Skin epidermis (tissue), 12 donors: ENCODE measurements at regions not wholly inside any gene's neighbourhood (a gene's known extent, or its start where the extent isn't known, plus 50 kb on each side); places are given as distances from the start of the nearest gene placed in this dataset.
A peak's percentile ranks its signal among the peaks of the same experiment; 100 is the strongest.

Experiments used
- H3K27ac ChIP-seq, 21 experiments: fragments of 200-600 bp; sonication (generic) in 11 of 21; one replicate each; pipeline ENCODE4 v1.5.0; 2020; ENCODE audit warnings: mild to moderate bottlenecking in 3 of 21, inconsistent platforms in 2 of 21, moderate library complexity in 2 of 21
- H3K4me3 ChIP-seq, 7 experiments: fragments of 200-600 bp; sonication (generic) in 2 of 7; one replicate each; pipeline ENCODE4 v1.5.0; 2020; ENCODE audit warnings: inconsistent platforms in 2 of 7, mild to moderate bottlenecking in 2 of 7, moderate library complexity in 1 of 7

DNA sequence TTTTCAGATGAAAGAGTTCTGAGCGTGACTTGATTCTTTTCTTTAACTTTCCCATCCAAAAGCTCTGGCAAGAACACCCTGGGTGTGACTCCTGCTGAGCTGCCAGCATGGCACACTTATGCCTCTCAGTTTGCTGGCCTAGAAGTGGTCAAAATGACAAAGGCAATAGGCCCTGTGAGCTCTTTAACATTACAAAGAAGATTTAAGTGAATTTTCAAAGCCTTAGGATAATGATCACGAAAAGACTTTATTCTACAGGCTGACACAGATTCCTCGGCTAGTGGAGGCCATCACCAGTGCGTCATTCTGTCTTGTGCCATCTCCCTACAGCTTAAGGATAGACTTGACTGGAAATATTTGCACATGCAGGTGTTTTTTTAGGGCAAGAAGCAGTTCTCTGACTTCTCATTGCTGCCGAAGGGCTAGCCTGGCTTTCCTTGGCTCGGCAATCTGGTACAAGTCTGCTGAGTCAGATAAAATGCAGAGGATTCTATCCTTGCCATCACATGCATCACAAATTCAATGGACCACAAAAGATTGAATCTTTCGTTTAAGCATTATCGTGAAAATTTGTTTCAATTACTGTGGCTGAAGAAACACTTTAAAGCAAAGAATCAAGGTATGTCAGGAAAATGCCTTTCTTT, 311.5 kb downstream of the COX7C start:
- H3K27ac ChIP-seq, result no peak overlapping the region
- H3K4me3 ChIP-seq, result no peak overlapping the region

DNA sequence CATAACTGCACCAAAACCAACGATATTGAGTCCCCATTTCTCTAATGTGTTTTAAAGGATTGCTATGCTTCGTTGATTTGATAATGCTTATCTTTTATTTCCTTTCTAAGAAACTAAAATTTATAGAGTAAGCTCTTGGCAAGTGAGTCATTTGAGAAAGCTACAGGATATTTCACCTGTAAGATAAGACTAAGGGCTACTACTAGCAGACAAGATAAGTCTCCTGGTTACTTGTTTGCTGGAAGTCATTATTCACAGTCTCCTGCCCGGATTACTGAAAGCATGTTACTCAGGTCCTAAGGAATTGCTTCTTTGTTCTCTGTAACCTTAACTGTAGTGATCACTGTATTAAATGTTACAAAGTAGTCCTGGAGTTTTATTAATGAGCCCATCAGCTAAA, 315.9 kb upstream of the RASA1 start:
- H3K27ac ChIP-seq, result no peak overlapping the region
- H3K4me3 ChIP-seq, result no peak overlapping the region

DNA sequence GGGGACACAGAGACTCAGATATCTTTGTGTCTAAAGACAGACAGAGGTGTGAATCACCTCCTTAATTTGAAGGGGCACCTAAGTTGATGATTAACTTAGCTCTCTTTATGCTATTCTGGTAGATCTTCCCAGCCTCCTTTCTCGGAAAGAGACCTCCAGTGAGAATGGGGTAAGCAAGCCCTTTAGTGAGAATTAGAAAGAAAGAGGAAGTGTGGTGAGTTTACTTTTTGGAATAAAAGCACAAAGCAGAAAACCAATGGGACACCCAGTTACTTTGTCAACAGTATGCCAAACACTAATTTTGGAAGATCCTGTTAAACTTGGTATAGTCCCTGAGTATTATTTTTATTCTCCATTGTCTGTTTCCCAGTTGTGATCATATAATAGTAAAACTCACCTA, 302.8 kb upstream of the RASA1 start:
- H3K4me3 ChIP-seq, result no peak overlapping the region
- no peak overlapping the region for H3K27ac ChIP-seq

DNA sequence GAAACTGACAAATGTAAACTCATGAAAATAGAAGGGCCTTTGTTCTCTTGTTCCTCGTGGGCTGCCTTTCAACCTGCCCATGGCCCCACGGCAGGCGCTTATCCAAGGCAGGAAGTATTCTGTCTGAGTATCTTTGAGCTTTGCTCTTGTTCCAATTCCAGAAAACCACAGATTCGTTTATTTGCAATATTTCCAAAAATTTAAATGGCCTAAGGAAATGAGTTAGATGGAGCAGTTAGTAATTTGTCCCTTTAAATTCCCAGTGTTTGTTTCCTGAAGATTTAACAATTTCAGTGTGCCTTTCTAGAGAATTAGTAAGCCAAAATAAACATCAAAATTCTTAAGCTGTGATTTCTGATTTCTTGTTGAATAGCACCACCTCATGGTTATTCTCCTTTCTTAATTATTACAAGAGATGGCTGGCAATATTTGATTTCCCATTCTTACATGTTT, 299.4 kb upstream of the RASA1 start:
- H3K27ac ChIP-seq, result no peak overlapping the region
- no peak overlapping the region for H3K4me3 ChIP-seq

DNA sequence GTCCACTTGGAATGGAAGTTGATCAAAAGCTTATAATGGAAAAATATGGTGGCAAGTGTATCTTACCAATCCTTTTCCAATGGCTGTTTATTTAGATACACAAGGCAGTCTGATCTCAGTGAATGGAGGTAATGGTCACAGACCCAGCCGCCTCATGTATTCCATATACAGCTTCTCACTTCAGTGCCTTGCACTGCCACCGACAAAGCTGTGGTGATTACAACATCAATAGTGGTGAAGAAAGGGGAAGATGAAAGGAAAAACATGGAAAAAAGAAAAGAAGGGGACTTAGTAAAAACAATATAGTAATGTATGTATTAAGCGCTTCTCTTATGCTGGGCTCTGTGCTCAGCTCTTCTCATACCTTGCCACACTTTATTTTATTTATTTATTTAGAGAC, 297.3 kb upstream of the RASA1 start:
- no peak overlapping the region for H3K27ac ChIP-seq
- H3K4me3 ChIP-seq, result no peak overlapping the region

DNA sequence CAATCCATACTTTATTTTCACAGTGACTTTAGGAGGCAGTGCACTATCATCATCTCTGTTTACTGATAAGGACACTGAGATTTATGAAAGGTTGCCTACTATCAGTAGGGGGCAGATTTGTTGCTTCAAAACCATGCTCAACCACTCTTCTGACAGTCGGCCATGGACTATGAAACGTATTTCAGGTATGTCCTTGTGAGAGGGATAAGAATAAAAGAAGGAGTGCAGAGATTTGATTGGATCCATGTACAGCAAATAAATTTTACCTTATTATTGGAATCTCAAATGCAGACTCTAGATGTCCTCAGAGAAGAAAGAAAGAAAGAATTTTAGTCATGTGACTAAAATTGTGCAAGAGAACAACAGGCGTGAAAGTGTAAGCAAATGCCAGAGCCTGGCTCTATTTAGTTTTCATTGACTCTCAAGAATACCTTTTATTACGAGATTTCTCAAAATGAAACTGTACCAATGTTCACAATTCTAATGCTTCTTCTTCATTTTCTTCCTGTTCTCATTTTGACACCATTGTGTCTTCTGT, 296.6 kb upstream of the RASA1 start:
- Histone ChIP-seq H3K27ac (no peak overlapping the region), H3K4me3 (no peak overlapping the region)

DNA sequence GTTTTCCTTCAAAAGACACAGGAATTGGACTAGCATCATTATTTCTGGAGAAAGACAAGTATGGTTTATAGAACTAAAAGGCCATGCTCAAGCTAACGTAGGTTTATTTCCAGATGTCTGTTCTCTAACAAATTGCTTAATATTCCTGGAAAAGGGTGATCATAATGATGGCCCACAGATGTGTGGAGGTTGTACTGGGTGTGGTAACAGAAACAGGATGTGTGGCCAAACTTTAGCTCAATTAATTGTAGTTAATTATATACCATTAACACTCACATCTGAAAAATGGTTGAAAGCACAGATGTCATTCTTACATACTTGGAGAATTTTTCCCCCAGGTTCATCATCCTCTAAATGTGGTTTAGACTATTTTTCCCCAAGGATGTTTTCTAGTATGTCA, 292.7 kb upstream of the RASA1 start:
- H3K27ac ChIP-seq, result no peak overlapping the region
- no peak overlapping the region for H3K4me3 ChIP-seq

DNA sequence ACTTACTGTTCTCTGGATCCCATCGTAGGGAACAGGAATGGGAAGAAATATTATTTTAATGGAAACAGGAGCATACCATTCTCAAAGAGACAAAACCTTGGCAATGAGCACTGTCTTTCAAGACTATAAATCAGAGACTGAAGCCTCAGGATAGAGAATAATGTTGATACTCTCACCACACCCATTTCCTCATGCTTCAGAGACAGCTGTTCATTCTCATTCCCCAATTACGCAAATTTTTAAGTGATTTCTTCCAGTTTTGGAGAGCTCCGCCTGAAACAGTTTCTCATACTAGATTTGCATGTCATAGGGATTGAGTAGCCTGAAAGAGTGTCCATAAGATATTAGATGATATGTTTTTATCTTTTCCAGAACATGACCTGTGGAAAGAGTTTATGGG, 290.5 kb upstream of the RASA1 start:
- Histone ChIP-seq H3K4me3 (no peak overlapping the region), H3K27ac (no peak overlapping the region)

DNA sequence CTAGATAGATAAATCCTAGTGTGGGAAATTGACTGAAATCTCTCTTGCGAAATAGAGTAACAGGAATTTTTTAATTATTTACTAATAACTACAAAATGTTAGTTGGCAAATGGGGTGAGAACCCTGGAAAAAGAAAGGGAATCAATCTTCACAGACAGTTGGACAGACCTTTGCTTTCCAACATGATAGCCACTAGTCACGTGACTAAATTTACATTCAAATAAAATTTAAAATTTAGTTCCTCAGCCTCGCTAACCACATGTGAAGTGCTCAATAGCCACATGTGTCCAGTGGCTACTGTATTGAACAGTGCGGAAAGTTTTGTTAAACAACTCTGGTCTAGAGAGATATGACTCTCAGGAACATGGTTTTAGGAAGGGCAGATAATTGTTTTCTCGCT, 289.9 kb upstream of the RASA1 start:
- Histone ChIP-seq H3K27ac (no peak overlapping the region), H3K4me3 (no peak overlapping the region)

DNA sequence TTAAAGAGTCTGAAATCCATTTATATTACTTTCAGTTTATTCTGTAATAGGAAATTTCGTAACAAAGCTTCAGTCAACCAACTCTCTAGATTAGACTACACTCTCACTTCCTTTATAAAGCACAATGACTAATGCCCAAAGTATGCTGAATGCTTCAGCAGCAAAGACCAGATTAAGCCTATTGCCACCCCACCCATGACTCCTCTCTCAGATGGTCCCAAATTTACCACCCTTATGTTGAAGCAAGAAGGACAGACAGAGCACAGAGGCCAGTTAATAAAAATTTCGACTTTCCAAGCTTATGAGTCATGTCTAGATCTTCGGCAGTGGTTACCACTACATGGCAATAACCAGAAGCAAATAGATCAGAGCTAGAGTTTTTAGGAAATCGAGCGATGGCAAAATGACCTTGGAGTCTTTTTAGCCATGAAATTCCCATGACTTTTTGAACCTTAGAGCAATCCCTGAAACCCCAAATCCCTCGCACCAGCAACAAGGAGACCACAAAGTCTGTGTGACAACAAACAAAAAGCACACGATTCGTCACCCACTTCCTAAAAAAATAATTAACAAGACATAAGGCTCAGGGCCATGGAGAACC, 287.8 kb upstream of the RASA1 start:
- Histone ChIP-seq H3K4me3 (no peak overlapping the region), H3K27ac (peak overlapping the region in 5 of 21 experiments; percentile 4 to 56 (median 33))

DNA sequence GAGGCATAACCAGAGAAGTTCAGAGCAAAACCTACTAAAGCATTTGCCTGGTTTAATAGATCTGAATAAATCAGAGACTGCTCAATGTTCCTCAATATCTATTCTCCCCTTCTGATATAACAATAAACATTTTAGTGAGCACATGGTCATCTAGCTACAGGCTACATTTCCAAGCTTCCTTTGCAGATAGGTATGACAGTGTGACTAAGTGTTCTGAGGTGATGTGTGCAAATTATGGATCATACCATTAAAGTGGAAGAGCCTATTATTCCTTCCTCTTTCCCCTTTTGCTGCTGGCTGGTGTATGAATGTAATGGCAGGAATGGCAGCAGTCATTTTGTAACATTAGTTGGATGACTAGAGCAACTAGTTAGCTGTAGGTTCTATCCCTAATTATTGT, 285.8 kb upstream of the RASA1 start:
- H3K4me3 ChIP-seq, result no peak overlapping the region
- H3K27ac ChIP-seq, result no peak overlapping the region

DNA sequence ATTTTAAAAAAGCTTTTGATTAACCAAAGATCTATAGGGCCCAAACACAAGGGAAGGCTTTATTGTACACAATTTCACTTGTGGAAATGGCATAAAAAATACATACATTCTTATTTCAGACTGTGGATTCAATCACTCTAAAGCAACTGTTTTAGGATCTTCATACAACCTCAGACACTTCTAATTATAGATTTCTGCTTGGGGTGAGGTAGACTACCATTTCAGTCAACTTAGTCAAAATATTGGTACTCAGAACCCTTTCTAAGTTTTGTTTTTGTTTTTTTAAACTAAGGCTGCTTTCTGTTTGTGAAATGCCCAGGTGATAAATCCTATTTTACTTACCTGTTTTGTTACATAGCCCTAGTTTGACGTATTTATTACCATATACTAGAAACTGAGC, 284.5 kb upstream of the RASA1 start:
- Histone ChIP-seq H3K27ac (no peak overlapping the region), H3K4me3 (no peak overlapping the region)

DNA sequence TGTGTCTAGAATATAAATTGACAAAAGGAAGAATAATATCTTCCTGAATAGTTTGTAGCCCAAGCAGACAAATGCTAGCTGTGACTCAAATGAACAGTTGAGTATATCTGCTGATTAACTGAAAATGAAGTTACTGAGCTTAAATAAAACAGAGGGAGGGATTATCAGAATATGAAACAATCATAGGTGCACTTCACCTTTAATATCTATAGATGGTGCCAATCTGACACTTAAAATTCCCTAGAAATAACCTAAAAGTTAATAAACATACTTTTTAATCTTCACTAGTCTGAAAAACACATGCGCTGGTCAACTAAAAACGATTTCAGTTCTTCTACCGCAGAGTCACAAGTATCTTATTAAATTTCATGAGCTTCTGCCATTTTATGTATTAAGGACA, 280.8 kb upstream of the RASA1 start:
- H3K4me3 ChIP-seq, result no peak overlapping the region
- H3K27ac ChIP-seq, result no peak overlapping the region

DNA sequence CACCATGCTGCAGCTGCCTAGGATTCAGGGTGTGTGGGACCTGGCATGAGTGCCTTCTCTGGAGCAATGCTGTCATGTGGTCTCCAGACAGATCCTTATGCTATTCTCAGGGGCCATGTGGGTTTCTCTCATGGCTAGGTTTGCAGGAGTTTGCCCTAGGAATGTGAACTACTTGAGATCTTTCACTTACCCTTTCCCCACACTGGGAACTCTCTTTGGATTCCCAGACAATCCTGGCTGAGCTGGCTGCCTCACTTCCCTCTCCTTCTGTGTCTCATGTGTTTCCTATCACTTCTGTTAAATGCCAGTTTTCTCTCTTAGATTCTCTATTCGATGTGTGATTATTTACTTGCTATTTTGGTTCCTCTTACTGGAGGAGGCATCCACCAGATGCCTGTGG, 270.2 kb upstream of the RASA1 start:
- H3K27ac ChIP-seq, result no peak overlapping the region
- H3K4me3 ChIP-seq, result no peak overlapping the region

DNA sequence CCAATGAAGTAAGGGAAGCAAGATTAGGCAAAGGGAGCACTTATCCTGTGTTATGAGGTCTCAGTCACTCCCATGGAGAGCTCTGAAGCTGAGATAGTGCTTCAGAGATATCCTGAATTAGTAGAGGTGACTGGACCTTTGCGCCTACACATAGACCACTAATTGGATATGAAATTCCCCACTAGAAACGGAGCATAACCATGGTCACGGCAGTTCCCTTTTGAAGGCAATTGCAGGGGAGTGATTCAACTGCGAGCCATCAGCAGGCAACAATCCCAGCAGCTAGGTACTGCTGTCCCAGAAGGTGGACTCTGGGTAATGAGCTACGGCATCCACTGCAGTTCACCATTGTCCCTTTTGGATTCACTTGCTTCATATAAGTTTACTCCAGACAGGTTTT, 267.7 kb upstream of the RASA1 start:
- no peak overlapping the region for H3K4me3 ChIP-seq
- H3K27ac ChIP-seq, result no peak overlapping the region

DNA sequence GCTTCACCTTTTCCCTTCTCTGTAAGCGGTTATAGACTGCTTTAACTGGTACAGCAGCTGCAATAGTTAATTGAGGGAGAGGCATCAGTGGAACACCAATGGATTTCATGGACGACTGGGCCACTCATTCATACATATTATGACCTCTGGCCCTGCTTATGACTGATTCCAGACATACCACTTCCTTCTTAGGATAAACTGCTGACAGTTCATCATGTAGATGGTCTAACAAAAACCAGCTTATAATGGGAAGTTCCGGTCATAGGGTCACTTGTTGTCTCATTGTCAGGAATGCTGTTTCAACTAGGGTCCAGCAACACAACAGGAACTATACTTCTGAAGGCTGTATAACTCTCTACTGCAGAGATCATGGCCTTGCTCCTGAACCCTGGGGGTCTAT, 265.2 kb upstream of the RASA1 start:
- Histone ChIP-seq H3K4me3 (no peak overlapping the region), H3K27ac (peak overlapping the region in 1 of 21 experiments; percentile 34)

DNA sequence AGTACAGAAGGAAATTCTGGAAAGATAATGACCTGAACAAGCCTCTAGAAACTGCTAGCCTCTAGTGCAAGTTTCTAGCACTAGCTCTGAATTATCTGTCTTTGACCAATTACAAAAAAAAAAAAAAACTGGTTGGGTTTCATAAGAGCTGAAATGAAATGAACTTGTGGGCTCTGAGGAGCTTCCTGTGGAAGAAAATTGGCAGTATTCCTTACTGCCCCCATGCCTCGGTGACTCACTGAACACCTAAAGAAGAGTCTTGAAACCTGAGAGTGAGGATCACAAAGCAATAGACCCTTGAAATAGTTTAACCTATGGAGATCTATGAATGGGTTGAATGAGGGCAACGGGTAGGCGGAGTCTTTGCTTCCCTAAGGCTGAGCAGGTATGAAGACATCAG, 263.6 kb upstream of the RASA1 start:
- H3K27ac ChIP-seq, result no peak overlapping the region
- no peak overlapping the region for H3K4me3 ChIP-seq

DNA sequence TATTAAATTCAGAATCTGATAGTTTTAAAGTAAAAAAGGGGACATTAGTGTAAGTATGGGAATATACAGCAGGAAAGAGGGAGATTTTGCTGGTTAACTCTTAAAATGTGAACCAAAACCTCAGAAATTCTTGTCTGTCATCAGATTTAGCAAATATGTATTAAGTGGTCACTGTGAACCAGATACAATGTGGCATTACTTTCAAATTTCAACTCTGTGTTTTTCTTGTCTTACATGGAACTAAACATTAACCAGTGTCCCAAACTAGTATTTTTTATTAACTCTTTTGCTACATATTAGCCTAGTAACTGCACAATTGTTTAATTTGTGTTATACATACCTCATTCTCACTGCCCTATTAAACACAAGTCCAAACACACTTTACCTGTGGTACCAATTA, 259.9 kb upstream of the RASA1 start:
- Histone ChIP-seq H3K27ac (no peak overlapping the region), H3K4me3 (no peak overlapping the region)

DNA sequence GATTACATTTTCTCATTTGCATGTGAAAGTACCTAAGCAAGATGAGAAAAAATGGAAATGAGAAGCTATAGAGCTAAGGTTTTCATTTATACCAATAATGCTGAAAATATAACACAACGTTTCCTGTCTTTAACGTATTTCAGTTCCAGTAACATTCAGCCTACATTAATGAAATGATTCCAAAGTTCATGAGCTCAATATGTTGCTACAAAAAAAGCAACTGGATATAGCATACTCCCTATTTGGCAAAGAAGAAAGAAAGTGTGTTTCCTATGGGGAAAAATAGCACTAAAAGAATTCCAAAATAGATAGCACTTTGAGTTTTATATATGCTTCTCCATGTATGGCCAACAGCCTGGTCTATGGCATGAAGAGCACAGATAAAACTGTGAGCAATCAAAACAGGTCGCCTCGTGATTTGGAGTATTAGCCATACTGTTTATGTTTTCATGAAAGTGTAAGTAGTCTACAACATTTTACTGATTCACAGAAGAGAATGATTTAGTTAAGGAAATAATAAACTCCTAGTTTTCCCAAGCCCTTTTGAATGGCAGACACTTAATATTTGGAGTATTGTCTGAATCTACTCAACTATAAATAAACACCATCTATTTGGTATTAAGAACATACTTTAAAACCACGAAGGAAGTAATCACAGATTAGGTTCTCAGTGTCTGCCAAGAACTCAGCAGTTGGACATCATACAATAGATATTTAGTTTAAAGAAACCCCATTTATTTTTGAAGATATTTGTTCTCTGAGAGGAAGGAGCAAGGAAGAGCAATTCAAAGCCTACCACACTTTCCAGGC, 258.7 kb upstream of the RASA1 start:
- Histone ChIP-seq H3K4me3 (no peak overlapping the region), H3K27ac (no peak overlapping the region)

DNA sequence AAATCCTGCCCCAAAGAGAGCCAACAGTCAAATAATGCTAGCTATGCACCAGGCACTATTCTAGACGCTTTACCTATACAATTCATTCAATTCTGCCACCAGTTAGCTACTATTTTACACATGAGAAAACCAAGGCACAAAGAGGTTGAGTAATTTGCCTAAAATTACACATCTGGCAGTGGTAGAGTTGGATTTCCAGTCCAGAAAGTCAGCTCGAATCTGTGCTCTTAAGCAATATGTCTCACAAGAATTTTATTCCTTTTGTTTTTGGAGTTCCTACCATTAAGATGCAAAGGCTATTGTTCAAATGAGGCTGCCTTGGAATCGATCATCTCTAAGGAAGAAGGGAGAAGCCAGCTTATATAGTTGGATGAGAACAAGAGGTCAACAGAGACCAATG, 256.9 kb upstream of the RASA1 start:
- Histone ChIP-seq H3K4me3 (no peak overlapping the region), H3K27ac (no peak overlapping the region)

DNA sequence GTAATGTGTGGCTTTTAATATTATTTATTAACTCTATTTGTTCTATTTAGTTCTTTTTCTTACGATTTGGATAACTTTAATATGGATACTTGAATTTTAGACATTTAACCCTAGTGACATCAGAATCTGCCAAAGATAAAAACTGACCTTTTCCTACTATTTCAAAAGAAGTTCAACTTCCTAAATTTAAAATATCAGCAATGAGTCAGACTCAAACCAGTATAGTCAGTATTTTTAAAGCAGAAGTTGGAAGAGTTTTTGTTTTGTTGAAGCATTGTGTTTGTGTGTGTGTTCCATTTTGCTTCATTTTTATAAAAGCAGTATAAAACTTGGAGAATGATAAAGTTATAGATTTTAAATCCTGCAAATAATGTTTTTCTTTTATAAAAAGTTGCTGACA, 251.8 kb upstream of the RASA1 start:
- Histone ChIP-seq H3K27ac (peak overlapping the region in 1 of 21 experiments; percentile 7), H3K4me3 (no peak overlapping the region)
